CD1c-positive myeloid dendritic cell (primary cell): ENCODE measurements at regions not wholly inside any gene's neighbourhood (a gene's known extent, or its start where the extent isn't known, plus 50 kb on each side); places are given as distances from the start of the nearest gene placed in this dataset.

ENCODE experiments used
- DNase-seq: peaks from one replicate; pipeline ENCODE4 v3.0.0-alpha.2; 2016; ENCODE audit errors: extremely low spot score

DNA sequence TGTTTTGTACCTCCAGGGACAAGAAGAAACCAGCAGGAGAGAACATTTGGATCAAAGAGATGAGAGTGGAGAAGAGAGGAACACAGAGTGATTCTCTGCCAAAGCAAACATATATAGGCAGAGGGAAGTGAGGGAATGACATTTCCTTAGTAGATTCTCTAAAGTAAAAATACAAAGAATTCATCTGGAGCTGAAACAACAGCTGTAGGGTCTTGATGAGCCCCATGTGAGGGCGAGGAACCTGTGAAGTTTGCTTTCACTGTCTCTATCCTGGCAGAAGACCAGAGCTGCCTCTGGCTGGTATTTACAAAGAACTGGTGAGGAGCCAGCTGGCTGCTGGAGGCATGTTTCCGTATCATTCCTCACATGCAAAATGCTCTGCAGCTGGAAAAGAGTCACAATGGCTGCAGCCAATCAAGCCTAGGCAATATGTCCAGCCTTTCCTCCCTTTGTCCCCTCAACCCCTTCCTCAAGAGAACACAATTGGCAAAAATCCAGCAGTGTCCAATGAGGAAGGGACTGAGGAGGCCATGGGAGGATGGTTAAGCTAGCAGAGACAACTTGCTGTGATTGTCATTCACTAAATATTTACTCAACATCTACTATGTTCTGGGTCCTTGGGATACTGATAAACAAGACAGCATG lies 122.5 kb downstream of the PHLDA1 start:
- DNase-seq = no peak

DNA sequence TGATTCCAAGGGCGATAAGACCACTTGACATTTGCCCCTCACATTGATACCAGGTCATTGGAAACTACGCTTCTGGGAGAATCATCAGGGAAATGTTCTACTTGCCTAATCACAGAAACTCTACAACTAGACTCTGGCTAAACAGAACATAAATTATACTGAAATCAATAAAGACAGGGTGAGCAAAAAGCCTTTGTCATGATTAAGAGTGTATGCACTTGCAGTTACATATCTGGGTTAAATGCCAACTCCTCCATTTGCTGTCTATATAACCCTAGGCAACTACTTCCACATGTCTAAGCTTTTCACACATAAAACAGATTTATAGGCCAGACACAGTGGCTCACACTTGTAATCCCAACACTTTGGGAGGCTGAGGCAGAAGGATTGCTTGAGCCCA lies 125.7 kb downstream of the PHLDA1 start:
- DNase-seq = no peak

DNA sequence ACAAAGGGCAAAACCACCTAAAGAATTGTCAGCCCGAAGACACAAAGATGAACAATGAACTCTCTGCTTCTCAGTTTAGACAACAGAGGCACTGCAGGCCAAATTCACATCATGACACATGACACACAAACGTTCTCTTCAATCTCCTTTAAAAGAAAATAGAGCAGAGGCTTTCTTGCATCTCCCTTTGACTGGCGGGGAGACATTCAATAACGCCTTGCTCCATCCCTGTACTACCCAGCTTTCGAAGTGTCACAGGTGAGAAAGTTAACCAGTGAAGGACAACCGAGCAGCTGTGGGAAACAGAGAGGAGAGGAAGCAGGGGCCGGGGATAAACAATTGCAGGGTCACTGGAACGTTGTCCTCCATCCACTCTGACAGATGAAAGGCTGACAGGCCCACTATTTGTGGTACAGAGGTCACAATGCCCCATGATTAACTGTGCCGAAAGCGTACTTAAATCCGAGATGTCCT lies 130.8 kb downstream of the PHLDA1 start:
- DNase-seq = no peak

DNA sequence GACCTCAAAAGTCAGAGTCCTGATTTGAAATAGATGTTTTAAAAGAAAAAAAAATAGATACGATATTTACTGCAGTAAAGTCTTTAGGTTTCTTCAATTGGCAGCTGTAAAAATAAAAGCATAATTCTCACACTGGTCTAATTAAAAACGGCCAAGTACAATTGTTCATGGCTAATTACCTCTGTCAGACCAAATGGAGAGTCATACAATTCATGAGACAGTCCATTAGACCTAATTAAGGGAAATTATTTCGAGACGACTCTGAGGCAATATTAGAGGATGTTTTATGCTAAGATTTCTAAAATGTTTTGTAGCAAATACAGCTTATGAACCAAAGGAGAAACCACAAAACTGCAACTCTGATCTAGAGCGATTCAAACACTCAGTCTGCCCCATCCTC lies 131.3 kb downstream of the PHLDA1 start:
- DNase-seq = no peak

DNA sequence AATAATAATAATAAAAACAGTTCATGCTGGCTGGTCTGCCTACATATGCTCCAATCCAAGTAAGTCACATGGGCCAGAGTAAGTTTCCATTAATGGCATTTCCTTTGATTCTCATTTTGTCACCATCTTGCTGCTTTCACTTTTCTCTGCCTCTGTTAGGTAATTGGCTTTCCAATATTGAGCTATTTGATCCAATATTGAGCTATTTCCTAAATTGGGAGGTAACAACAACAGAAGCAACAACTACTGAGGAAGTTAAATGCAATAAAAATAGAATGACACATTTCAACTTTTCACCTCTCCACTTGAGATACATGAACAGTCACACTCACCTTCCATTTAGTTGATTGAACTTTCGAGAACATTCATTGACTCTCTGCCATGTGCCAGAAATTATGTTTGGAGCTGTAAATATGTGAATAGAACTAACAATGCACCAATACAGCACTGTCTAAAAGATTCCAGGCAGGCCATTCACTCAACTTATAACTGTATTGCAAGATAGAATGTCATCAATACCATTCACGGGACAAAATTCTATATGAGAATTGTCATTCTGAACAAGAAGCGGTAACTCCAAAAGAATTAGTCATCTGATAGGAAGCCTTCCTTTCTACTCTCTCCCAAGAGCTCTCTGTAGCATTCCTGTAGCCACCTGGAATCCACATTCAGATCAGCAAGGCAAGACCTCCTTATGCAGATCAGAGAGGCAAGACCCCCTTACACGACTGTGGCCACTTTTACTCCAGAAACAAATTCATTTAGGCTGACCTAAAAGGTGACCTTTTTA lies 136.4 kb downstream of the PHLDA1 start:
- DNase-seq = no peak

DNA sequence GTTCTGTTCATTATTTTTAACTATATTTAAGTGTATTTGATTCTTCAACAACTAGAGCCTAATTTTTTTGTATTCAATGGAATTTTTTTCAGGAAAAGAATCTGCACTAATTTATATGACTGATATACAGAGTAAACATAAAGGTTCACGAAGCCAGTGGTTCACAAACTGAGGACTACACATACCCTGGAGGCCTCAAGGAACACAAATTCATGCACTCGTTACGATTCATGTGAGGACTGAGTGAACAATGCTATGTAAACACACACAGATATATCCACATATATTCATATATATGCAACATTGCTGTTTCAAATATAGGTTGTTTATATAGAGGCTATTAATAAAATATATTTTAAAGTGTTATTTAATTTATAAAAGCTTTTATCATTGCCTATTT lies 137.8 kb downstream of the PHLDA1 start:
- no peak for DNase-seq

DNA sequence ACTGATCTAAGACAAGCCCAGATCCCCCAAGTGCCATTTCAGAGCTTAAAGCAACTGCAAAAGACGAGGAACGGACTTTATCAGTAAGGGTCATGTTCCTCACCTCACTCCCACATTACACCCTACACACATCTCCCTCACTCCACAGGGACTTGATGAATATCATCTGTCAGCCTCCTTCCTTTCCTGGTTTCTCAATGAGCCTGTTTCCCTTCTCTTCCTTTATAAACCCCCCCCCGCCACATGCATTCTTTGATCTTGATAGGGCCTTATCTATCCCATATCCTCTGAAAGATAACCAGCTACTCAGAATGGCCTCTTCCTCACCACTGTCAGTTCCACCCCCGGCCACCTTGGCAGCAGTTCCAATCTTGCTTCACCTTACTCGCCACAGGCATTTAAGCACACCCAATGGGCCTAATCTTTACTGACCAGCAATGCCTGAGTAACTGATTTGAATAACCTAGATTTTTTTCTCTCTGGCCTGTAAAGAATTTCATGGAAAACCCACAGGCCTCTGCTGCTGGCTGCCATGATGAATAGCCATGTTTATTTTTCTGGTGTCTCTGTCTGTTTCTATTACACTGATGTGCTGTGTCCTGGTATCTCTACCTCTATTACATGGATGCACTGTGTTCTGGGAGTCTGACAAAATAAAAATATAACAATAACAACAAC lies 138.7 kb downstream of the PHLDA1 start:
- DNase-seq = no peak

DNA sequence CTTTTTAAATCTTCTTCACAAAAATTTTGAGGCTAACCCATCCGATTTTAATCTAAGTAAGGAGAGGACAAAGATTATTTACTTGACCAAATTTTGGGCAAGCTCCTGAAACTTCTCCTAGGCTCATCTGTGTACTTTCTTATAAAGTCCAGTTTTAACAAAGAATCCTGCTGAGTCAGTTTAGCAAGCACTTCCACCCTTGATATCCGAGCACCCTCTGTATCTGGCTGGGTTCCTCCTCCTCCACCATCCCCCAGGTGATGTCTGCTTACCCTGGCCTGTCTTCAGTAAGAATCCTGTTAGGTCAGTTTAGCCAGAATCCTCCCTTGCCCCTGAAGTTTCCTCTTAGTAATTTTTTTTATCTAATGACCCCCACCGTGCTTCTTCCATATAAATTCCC lies 140.5 kb downstream of the PHLDA1 start:
- DNase-seq = no peak

DNA sequence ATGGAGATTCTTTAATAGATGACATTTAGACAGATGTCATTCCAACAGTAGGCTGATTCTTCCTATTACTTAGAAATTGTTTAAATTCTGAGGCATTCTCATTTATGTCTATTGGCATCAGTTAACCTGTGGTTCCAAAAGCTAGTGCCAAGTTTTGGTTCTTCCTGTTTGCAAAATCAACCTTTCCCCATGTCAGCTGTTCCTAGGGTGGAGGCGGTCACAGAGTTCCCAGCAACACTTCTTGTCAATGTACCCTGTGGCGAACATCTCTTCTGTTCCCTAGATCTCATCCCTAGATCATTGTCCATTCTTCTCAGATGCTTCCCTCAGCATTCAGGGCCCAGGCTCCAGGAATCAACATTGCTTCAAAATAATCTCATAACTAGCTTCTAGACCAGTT lies 140.9 kb downstream of the PHLDA1 start:
- no peak for DNase-seq

DNA sequence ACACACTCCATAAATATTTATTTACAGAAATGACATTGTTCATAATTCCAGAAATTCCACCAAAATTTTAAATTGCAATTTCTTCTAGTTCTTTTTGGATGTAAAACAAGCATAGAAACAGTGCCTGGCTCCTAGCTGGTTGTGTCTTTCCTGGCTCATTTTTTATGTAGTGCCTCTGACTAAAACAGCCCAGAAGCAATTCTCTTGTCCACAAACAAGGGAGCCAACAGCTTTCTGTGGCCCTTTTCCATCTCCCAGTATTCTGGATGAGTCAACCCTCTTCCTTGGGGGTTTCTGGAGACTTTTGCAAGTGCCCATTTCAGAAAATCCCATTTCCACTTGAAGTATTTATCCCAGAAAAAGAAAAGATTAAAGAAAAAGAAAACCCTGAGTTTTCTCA lies 141.4 kb downstream of the PHLDA1 start:
- DNase-seq = no peak

DNA sequence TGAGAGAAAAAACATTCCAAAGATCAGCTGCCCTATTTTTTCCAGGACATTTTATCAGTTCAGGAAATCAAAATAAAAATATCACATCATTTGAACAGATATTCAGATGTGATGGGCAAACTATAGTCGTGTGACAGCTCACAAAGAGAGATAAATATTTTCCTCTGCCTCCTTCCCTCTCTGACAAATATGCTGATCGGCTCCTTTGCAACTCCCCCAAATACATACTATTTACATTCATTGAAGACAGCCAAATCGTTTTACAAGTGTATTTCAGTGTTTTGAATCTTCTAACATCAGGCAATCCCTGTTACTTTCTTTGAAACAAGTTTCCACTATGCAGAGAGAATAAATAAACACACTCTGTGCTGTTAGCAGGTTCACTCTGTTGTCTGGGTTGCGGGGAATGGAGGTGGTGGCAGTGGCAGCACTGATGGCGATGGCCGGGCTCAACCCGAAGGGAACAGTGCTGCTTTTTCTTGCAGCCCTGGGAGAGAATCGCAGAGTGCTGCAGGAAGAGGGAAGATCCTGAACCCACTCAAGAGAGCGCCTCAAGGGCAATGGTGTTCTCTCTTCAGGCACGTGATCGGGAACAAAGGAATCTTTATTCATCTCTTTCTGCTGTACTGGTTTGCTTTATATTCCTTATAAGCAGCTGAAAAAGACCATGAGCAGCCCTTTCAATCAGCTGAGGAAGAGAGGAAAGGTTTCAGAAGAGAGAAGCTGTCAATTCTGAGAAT lies 142.5 kb downstream of the PHLDA1 start:
- no peak for DNase-seq

DNA sequence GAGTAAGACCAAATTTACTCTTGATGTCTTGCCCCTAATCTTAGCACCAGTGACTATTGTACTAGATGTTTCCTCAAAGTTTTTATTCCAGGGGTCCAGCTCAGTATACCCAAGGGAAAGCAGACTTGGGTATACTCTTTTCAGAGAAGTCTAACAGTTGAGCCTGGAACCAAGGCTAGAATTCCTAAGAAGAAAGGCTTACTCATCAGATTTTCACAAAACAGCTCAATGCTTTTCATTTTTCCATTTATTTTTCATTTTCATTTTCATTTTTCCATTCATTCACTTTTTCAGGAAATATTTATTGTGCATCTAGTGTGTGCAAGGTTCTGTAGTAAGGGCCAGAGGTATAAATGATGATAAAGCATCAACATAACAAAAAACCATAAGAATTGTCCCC lies 143.2 kb downstream of the PHLDA1 start:
- DNase-seq = no peak

DNA sequence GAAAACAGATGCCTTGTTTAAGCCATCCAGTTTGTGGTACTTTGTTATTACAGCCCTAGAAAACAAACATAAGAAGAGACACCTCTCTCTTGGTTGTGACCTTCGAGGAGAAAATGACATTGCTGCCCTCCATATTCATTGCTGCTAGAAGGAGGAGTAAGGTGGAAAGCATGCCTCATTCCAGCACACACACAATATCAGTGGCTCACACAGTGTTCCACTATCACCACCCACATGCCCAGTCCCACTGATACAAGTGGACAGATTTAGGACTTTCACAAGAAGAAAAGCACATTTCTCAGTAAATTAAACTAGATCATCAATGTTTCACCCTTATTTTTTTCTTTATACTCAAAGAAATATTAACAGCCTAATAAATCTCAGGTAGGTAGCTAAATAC lies 143.6 kb downstream of the PHLDA1 start:
- no peak for DNase-seq

DNA sequence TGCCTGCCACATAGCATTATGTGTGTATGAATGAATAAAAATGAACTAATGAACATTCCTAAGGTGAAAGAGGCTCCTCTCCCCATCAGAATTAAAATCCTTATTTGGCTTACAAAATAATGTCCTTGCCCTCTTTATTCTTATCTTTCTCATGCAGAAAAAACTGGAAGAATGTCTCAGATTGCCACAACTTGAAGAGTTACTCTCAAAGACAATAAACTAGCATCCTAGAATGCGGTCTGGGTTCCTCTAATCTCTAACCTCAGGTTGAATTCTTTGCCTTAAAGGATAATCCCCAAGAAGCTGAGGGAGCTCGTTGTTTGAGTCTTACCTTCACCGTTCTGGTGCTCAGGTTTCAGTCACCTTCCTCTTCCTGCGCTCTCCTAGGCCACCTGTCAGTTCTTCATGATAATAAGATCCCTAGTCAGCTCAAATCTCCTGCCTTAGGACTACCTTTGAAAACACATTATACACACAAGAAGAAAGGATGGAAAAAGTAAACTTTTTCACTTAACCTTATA lies 147.1 kb downstream of the PHLDA1 start:
- no peak for DNase-seq

DNA sequence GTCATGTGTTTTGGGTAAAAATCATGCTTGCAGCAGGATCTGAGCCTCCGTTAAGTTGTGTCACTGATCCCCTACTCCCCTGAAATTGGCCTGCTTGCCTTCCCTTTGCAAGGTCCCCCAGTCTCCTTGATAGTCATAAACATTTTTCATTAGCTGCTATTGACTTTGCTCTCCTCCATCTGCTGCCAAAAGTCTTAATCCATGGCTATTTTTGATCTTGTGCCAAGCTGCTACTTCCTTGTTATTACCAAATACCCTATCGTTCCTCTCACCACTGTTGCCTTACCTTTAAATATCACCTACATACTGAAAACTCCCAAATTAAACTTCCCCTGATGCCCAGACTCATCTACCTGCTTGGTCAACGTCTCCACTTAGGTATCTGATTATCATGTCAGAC lies 148.3 kb downstream of the PHLDA1 start:
- no peak for DNase-seq

DNA sequence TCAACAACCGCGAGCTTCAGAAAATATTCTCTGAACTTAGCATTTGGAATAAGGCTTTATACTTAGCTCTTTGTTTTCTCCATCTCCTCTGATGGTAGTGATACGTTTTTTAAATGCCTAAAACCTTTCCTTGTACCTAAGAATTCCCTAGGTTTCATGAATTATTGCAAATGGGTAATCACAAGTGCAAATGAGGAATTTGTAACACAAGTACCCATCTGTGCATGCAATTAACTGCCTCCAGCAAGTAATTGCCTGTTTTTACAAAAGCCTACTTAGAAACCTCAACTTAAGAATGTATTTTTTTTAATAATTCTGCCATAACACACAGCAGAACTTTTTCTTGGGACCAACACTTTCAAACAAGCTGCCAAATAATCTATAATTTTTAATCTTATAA lies 149.2 kb downstream of the PHLDA1 start:
- DNase-seq = no peak

DNA sequence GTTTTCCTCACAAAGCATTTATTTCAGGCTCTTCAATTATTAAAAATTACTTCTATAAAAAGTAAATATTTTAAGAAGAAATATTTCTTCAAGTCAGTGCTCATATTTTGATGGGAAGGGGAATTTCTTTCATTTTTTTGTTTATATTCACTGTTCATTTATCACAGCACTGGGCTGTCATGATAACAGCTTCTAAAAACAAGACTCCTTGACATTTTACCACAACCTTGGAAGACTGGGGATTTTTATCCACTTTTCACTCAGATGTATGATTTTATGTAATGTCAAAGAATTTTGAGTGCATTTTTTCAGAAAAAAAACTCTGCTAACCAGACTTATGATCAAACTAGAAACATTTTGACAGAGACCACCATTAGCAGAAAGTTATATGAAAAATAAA lies 149.7 kb downstream of the PHLDA1 start:
- DNase-seq = no peak

DNA sequence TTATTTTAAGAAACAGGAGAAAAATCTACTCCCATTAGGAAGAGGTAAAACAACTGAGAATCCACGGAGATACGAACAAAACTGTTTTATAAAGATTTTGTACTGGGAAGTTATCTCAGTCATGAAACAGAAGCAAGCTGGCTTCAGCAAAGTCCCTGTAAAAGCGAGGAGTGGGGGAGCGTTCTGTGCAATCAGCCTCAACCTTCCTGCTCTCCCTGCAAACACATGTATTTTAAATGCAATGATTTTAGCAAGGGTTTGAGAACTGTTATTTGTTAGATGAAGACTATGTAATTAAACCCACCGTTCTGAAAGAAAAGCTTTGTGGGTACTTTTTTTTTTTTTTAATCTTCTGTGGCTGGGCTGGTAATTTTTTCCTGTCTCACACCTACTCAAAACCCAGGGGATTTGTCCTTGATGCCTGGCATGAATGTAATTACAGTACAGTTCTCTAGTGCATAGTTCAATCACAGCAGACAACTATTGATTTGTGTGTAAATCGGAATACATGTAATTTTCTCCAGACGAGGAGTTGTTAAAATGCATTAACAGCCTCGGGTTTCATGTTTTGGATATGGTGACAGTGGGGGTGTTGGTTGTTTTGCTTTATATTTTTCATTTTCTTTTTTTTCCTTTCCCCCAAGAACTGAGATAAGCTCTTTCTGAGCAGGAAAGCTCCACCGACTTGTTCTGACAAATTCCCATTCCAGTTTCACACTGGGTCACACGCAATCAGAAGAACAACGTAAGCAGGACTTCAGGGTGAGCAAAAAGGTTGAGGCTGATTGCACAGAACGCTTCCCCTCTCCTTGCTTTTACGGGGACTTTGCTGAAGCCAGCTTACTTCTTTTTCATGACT lies 153.6 kb downstream of the PHLDA1 start:
- DNase-seq = no peak

DNA sequence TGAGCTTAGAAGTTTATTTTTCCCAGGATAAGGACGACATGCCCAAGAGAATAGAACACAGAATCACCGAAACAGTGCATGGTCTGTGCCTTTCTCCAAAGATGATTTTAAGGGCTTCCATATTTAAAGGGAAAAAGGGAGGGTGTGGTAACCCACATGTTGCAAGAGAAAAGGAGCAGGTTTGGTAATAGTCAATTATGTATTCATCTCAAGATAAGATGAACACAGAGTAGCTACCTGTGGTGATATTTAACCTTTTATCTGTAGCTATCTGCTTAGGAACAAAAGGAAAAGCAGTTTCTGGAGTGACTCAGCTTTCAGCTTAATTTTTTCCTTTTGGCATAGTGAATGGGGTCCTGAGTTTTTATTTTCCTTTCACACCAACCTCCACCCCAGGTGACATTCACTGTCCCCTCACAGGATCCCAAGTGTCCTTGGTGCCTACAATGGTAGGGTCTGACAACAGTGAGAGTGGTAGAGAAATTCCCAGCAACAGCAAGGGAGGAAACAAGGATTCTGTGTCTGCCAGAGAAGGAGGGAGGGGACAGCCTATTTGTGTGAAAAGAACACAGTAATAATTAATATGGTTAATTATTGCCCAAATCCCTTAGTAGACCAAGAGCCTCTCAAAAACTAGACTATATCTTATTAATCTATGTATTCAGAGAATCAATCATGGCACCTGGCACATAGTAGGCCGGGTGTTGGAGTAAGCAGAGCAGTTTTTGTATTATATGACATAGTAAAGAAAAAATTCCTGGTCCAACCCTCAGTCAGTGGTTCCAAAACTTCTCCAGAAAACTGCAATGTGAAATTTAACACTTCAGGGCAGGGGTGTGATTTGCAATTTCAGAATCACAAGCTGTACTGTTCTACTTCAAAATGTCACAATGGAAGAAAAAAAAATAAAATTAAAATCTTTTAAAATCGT lies 154.5 kb downstream of the PHLDA1 start:
- no peak for DNase-seq

DNA sequence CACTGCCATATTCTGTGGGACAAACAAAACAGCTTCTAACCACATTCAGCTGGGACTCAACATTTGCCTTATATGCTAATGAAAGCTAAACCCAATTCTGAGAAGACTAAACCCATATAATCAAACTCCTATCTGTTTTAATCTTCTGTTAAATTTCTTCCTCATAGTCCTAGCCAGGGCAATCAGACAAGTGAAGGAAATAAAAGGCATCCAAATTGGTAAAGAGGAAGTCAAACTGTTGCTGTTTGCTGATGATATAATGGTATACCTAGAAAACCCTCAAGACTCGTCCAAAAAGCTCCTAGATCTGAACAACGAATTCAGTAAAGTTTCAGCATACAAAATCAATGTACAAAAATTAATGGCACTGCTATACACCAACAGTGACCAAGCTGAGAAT lies 157.1 kb downstream of the PHLDA1 start:
- no peak for DNase-seq
